IPS-20b (cell line): ENCODE measurements at regions not wholly inside any gene's neighbourhood (a gene's known extent, or its start where the extent isn't known, plus 50 kb on each side); places are given as distances from the start of the nearest gene placed in this dataset.

Source experiments
- H3K27ac ChIP-seq: one replicate; pipeline ENCODE4 v1.5.1; 2013; ENCODE audit warnings: low read length
- H3K27me3 ChIP-seq: 2 replicates; pipeline ENCODE4 v1.6.1; 2013; ENCODE audit warnings: mild to moderate bottlenecking, low read length, inconsistent platforms; ENCODE audit not compliant: insufficient read depth
- H3K36me3 ChIP-seq: 2 replicates; pipeline ENCODE4 v1.6.1; 2013; ENCODE audit warnings: low read depth, mild to moderate bottlenecking, inconsistent platforms, low read length, moderate library complexity; ENCODE audit not compliant: insufficient read depth
- H3K4me1 ChIP-seq: 2 replicates; pipeline ENCODE4 v1.6.1; 2013; ENCODE audit warnings: mild to moderate bottlenecking, control low read depth, inconsistent platforms, low read length, moderate library complexity; ENCODE audit not compliant: insufficient read depth
- H3K4me3 ChIP-seq: 2 replicates; pipeline ENCODE4 v1.5.1; 2013; ENCODE audit warnings: mild to moderate bottlenecking, low read length, inconsistent platforms
- H3K9ac ChIP-seq: 2 replicates; pipeline ENCODE4 v1.6.1; 2013; ENCODE audit warnings: low read depth, mild to moderate bottlenecking, inconsistent platforms, low read length, moderate library complexity
- H3K9me3 ChIP-seq: 2 replicates; pipeline ENCODE4 v1.6.1; 2013; ENCODE audit warnings: mild to moderate bottlenecking, low read depth, low read length, inconsistent platforms; ENCODE audit not compliant: insufficient read depth

DNA sequence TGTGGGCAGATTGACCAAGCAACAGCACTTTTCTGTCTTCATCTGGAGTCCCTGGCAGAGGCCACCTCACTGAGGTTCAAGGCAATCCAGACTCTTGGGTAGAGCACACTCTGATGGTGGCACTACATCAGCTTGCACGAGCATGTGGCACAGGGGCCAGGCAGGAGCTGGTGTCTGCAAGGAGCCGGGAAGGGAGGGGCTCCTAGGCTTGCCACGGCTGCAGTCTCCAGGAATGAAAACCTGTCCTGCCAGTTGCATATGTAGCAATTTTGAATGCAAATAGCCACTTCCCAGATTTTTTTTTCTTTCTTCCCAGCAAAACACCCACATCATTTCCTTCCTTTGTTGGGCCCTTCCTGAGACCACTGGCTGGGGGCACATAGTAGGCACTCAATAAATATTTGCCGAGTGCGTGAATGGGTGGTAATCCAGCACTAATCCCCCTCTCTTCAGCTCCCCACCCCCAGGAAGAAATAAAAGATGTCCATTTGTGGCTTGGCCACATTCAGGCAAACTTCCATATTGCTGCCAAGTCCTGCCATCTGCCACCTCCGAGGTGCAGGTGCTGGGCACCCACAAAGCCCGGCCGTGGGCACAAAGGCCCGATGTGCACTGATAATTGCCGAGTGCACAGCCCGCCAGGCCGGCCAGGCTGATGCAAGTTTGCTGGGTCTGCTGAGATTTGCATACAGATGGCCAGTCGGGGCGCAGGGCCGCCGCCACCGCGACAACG, 72.4 kb downstream of the MYCN start:
- peaks cover 18% of the 10 kb centered on the region for H3K4me1 ChIP-seq
- peaks cover 8% of the 10 kb centered on the region for H3K27me3 ChIP-seq
- peak overlapping the region; percentile 68; the same call in 1 of the 2 replicates for H3K9ac ChIP-seq
- no peaks in the 10 kb centered on the region for H3K36me3 ChIP-seq
- H3K9me3 ChIP-seq: no peaks in the 10 kb centered on the region
- no peak overlapping the region for H3K27ac ChIP-seq
- peak overlapping the region; percentile 31; the same call in 1 of the 2 replicates for H3K4me3 ChIP-seq

DNA sequence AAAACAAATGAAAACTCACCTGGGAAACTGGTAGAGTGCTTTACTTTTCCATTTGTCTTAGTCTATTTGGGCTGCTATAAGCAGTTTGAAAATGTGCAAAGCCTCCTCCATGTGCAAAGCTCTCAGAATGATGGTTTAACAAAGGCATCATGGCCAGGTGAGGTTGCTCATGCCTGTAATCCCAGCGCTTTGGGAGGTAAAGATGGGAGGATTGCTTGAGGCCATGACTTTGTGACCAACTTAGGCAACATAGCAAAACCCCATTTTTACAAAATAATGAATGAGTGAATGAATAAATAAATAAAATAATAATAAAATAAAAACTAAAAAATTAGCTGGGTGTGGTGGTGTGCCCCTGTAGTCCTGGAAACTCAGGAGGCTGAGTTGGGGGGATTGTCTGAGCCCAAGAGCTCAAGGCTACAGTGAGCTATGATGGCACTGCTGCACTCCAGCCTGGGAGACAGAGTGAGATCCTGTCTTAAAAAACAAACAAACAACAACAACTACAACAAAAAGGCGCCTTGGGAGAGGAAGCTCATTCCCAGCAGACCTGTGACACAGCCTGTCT, 71.8 kb downstream of the MYCN start:
- H3K27ac ChIP-seq: no peak overlapping the region
- no peak overlapping the region for H3K4me3 ChIP-seq
- peak overlapping the region; percentile 68; the same call in 1 of the 2 replicates for H3K9ac ChIP-seq
- H3K9me3 ChIP-seq: no peaks in the 10 kb centered on the region
- H3K27me3 ChIP-seq: peaks cover 8% of the 10 kb centered on the region
- no peaks in the 10 kb centered on the region for H3K36me3 ChIP-seq
- peaks cover 18% of the 10 kb centered on the region for H3K4me1 ChIP-seq

DNA sequence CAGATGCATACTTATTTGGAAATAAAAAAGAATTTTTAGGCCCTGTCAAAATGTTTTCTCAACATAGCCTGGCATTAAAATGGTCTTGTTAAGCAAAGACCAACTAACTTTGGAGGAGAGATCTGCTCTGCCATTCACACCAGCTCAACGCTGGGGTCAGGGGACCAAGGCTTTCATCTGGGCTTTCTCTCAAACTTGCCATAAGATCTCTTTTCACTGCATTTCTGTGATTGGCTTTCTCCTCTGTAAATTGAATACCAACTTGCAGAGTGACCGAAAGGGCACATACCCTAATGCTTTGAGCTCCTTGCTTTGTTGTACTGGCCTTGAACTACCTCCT, 71.2 kb downstream of the MYCN start:
- Histone ChIP-seq H3K4me1 (peaks cover 18% of the 10 kb centered on the region), H3K27ac (no peak overlapping the region), H3K36me3 (no peaks in the 10 kb centered on the region), H3K9me3 (no peaks in the 10 kb centered on the region), H3K4me3 (no peak overlapping the region), H3K27me3 (peaks cover 8% of the 10 kb centered on the region), H3K9ac (no peak overlapping the region)

DNA sequence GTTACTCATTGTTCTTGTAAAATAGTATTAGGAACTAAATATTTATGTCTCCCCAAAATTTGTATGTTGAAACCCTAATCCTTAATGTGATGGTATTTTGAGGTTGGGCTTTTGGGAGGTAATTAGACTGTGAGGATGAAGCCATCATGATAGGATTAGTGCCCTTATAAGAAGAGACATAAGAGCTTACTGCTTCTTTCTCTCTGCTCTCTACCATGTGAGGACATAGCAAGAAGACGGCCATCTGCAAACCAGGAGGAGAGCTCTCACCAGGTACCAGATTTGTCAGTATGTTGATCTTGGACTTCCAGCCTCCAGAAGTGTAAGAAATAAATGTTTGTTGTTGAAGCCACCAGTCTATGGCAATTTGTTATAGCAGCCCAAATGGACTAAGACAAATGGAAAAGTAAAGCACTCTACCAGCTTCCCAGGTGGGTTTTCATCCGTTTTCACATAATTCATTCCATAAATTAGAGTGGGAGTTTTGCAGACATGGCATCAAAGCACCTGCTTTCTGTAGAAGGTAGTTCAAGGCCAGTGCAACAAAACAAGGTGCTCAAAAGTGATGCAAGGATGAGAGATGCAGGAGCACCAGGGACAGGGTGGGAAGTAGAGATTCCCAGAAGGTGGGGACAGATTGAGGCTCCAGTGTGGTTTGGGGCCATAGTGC, 70.7 kb downstream of the MYCN start:
- Histone ChIP-seq H3K36me3 (no peaks in the 10 kb centered on the region), H3K27ac (no peak overlapping the region), H3K27me3 (peaks cover 8% of the 10 kb centered on the region), H3K9ac (no peak overlapping the region), H3K4me3 (no peak overlapping the region), H3K9me3 (no peaks in the 10 kb centered on the region), H3K4me1 (peaks cover 18% of the 10 kb centered on the region)

DNA sequence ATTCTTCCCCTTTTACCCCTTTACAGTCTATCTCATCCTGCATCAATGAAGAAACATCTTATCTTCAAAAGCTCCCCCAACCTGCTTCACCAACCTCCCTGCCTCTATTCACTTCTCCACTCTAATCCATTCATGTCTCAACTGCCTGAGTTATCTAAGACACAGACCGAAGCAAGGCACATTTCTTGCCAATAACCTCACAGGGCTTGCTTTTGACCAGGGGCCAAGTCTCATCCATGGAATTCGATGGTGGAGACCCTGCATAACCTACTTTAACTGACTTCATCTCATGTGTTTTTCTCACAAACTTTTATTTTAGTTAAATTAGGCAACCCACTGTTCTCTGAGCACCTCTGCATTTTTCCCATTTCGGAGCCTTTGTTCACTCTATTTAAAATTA, 69.7 kb downstream of the MYCN start:
- Histone ChIP-seq H3K9me3 (no peaks in the 10 kb centered on the region), H3K36me3 (no peaks in the 10 kb centered on the region), H3K9ac (no peak overlapping the region), H3K4me1 (peaks cover 18% of the 10 kb centered on the region), H3K27ac (no peak overlapping the region), H3K27me3 (peaks cover 8% of the 10 kb centered on the region), H3K4me3 (no peak overlapping the region)

DNA sequence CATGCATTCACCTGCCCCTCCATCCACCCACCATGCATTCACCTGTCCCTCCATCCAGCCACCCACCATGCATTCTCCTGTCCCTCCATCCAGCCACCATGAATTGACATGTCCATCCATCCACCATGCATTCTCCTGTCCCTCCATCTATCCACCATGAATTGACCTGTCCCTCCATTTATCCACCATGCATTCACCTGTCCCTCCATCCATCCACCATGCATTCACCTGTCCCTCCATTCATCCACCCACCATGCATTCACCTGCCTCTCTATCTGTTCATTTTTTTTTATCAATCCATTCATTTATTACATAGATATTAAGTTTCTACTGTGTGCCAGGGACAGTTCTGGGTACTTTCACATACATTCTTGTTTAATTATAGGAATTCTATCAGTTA, 69.2 kb downstream of the MYCN start:
- peaks cover 17% of the 10 kb centered on the region for H3K4me1 ChIP-seq
- H3K9me3 ChIP-seq: no peaks in the 10 kb centered on the region
- no peaks in the 10 kb centered on the region for H3K36me3 ChIP-seq
- peaks cover 8% of the 10 kb centered on the region for H3K27me3 ChIP-seq
- H3K27ac ChIP-seq: no peak overlapping the region
- no peak overlapping the region for H3K4me3 ChIP-seq
- H3K9ac ChIP-seq: no peak overlapping the region

DNA sequence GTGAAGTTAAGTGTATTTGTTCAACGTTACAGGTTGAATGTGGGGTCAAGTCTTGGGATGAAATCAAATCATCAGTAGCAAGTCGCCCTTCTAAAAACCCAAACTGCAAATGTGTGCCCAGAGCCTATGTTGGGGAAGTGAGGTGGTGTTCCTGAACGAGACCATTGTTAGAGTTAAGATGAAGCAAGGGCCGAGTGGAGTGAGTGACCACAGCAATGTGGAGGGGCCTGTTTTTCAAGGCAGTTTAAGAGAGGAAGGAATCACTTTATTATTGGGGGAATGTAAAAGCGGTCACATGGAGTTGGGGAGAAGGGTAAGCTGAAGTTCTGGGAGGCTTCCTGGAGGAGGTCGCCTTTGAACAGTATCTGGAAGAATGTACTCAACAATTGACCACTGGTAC, 68.5 kb downstream of the MYCN start:
- no peak overlapping the region for H3K27ac ChIP-seq
- H3K4me1 ChIP-seq: peaks cover 15% of the 10 kb centered on the region
- peaks cover 6% of the 10 kb centered on the region for H3K27me3 ChIP-seq

DNA sequence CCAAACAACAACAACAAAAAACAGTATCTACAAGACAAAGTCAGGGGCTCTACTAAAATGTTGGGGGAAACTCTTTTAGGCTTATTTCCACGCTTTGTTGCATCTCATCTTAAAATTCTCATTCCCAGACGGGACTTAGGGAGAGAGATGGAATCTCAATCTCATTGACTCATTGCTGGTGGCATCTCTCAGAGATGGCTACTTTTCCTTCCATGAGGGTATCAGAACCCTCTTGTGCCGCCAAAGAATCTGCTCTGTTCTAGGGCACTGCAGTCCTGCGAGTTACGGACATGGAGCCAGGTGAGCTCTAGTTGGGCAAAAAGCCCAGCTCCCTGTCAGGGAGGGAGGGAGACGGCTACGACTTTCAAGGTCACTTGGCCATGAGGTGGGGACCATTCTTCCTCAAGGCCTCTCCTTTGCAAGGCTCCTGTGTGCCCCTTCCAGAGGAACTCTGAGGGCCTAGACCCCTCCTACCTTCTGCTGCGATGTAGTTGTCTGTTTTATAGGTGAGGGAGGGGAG, 68.0 kb downstream of the MYCN start:
- Histone ChIP-seq H3K4me3 (no peak overlapping the region), H3K27ac (no peak overlapping the region), H3K9ac (no peak overlapping the region), H3K9me3 (no peaks in the 10 kb centered on the region), H3K36me3 (no peaks in the 10 kb centered on the region), H3K27me3 (peaks cover 2% of the 10 kb centered on the region), H3K4me1 (peaks cover 12% of the 10 kb centered on the region)

More for the DNA sequence above, 68.5 kb downstream of the MYCN start:
- Histone ChIP-seq H3K9ac (no peak overlapping the region), H3K36me3 (no peaks in the 10 kb centered on the region), H3K9me3 (no peaks in the 10 kb centered on the region), H3K4me3 (no peak overlapping the region)

DNA sequence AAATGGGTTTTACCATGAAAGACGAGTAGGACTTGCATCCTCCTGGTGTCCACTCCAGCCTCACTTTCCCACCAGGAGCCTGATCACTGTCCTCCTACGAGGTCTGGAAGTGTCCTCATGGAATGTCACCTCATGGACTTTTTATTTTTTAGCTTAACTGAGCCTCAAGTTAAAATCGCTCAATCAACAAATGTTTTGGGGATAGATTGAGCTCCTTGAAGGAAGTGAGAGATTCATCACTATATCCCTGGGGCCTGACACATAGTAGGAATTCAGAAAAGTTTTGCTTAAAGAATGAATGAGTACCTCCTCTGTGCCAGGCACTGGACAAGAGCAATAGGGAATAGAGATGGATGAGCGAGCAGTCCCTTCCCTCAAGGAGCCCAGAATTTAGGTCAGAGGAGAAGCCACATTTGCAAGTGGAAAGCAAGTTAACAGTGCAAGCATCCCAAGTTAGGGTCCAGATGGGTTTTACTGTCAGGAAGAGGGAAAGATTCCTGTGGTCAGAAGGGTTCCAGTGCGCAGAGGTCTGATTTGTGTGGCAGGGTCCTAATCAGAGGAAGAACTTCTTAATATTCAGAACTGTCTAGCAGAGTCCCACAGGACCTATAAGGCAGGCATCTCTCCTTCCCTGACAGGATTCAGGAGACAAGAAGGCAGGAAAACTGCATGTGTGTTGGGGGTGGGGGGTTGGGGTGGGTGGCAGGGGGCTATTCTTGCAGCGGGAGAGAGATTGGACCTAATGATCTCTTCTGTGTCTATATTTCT, 67.0 kb downstream of the MYCN start:
- Histone ChIP-seq H3K4me3 (no peak overlapping the region), H3K27me3 (no peaks in the 10 kb centered on the region), H3K27ac (no peak overlapping the region), H3K4me1 (peaks cover 1% of the 10 kb centered on the region; the same call in 1 of the 2 replicates), H3K36me3 (no peaks in the 10 kb centered on the region), H3K9me3 (no peaks in the 10 kb centered on the region), H3K9ac (no peak overlapping the region)

DNA sequence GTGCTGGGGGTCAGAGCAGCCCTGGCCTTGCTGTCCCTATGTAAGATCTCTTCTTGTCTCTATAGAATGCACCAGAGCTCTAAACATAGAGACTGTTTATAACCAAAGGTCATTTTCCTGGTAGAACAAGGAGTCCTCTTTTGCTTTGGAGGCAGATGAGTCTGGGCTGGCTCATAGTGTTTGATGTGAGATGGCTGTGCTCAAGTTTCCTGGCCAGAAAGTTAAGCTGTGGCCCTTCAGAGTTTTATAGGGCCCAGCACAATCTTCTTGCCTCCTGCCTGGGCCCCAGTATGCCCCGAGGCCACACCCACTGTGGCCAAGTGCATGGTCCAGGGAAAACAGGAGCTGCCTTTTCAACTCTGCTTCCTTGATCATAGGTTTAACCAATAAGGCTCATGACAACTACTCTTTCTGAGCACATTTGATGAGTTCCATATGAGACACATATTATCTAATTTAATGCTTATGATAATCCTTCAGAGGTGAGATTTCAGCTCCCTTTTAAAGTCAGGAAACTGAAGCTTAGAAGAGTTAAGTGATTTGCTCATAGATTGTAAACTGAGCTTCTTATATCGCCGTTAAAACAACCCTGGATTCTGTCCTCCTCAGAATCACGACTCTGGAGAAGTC, 66.3 kb downstream of the MYCN start:
- Histone ChIP-seq H3K27ac (no peak overlapping the region), H3K4me1 (no peaks in the 10 kb centered on the region), H3K36me3 (no peaks in the 10 kb centered on the region), H3K27me3 (no peaks in the 10 kb centered on the region), H3K9ac (no peak overlapping the region), H3K9me3 (no peaks in the 10 kb centered on the region), H3K4me3 (no peak overlapping the region)

DNA sequence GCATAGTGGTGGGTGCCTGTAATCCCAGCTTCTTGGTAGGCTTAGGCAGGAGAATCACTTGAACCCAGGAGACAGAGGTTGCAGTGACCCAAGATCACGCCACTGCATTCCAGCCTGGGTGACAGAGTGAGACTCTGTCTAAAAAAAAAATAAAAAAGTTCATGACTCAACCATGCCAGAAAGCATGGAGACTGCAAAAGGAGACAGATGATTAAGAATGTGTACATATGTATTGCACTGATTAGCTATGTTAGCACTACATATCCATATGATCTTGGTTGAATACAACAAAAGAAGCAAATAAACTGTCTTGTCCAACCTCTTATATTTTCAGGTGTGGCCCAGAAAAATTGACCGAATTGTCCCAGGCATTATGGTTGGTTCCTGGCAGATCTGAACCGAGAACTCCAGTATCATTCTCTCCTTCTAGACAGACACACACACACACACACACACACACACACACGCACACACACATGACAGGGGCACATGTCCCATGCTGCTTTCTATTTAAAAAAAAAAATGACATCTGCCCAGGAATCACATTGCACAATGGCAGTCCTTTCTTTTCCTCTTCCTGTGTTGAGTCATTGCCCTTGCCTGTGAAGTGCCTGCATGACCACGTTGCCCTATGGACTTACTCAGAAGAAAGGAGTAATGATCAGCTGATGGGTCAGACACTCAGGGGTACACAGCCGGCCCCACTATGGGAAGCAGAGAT, 65.6 kb downstream of the MYCN start:
- no peak overlapping the region for H3K27ac ChIP-seq
- no peak overlapping the region for H3K9ac ChIP-seq
- no peak overlapping the region for H3K4me3 ChIP-seq
- H3K4me1 ChIP-seq: no peaks in the 10 kb centered on the region
- H3K9me3 ChIP-seq: no peaks in the 10 kb centered on the region
- H3K27me3 ChIP-seq: no peaks in the 10 kb centered on the region
- H3K36me3 ChIP-seq: no peaks in the 10 kb centered on the region
